Bronchial epithelial cell (primary cell): ENCODE measurements at regions not wholly inside any gene's neighbourhood (a gene's known extent, or its start where the extent isn't known, plus 50 kb on each side); places are given as distances from the start of the nearest gene placed in this dataset.

Experiments
- DNase-seq: peaks from one replicate; pipeline ENCODE4 v3.0.0-alpha.2; 2010; ENCODE audit warnings: low read depth
- FAIRE-seq: peaks from 2 replicates; lab custom pipeline; 2011; peaks lifted over from hg19 to GRCh38; lab: Jason Lieb, UNC
- H3K27me3 ChIP-seq: 2 replicates; pipeline ENCODE4 v1.5.1; 2011; ENCODE audit warnings: low read length; ENCODE audit not compliant: control insufficient read depth, insufficient read depth
- H3K36me3 ChIP-seq: 2 replicates; pipeline ENCODE4 v1.5.1; 2011; ENCODE audit warnings: low read length; ENCODE audit not compliant: control insufficient read depth, insufficient read depth
- H3K4me3 ChIP-seq: 2 replicates; pipeline ENCODE4 v1.5.1; 2011; ENCODE audit warnings: mild to moderate bottlenecking, low read depth, low read length, control low read depth
- CTCF ChIP-seq: IDR thresholded peaks from 2 replicates; pipeline ENCODE4 v1.5.1; 2011; ENCODE audit warnings: mild to moderate bottlenecking, moderate library complexity, low read length, control low read depth, inconsistent platforms; ENCODE audit not compliant: insufficient read depth, severe bottlenecking

GRCh38 chr4:111689731-111690130 lies 455.5 kb upstream of the FAM241A start:
- Histone ChIP-seq H3K27me3 (no peaks in the 10 kb centered on the region), H3K4me3 (no peak overlapping the region), H3K36me3 (no peaks in the 10 kb centered on the region)
- DNase-seq (peak; percentile 28), FAIRE-seq (no peak)
- no peak for TF ChIP-seq CTCF

GRCh38 chr4:111693758-111694157 lies 451.5 kb upstream of the FAM241A start:
- TF ChIP-seq CTCF, result no peak
- Histone ChIP-seq H3K27me3 (no peaks in the 10 kb centered on the region), H3K36me3 (no peaks in the 10 kb centered on the region), H3K4me3 (no peak overlapping the region)
- DNase-seq (no peak), FAIRE-seq (no peak)

- no peak overlapping the region for H3K4me3 ChIP-seq
- H3K36me3 ChIP-seq, result no peaks in the 10 kb centered on the region
- FAIRE-seq (no peak), DNase-seq (no peak)
- no peaks in the 10 kb centered on the region for H3K27me3 ChIP-seq
- no peak for TF ChIP-seq CTCF
These were observed 449.6 kb upstream of the FAM241A start for GRCh38 chr4:111695677-111696076.

- H3K4me3 ChIP-seq, result no peak overlapping the region
- TF ChIP-seq CTCF, result no peak
- H3K27me3 ChIP-seq, result no peaks in the 10 kb centered on the region
- no peaks in the 10 kb centered on the region for H3K36me3 ChIP-seq
- FAIRE-seq (no peak), DNase-seq (no peak)
These were observed 448.7 kb upstream of the FAM241A start for GRCh38 chr4:111696505-111696904.

- H3K4me3 ChIP-seq, result no peak overlapping the region
- no peak for TF ChIP-seq CTCF
- DNase-seq, result peak; percentile 73
- no peaks in the 10 kb centered on the region for H3K36me3 ChIP-seq
- FAIRE-seq, result no peak
- no peaks in the 10 kb centered on the region for H3K27me3 ChIP-seq
These were observed 447.9 kb upstream of the FAM241A start for GRCh38 chr4:111697176-111697942.

- Histone ChIP-seq H3K4me3 (no peak overlapping the region), H3K36me3 (no peaks in the 10 kb centered on the region), H3K27me3 (no peaks in the 10 kb centered on the region)
- FAIRE-seq (no peak), DNase-seq (no peak)
- TF ChIP-seq CTCF, result no peak
These were observed 446.9 kb upstream of the FAM241A start for GRCh38 chr4:111698361-111698760.
